ENCODE measurements at regions not wholly inside any gene's neighbourhood (a gene's known extent, or its start where the extent isn't known, plus 50 kb on each side); places are given as distances from the start of the nearest gene placed in this dataset.

GRCh38 chr1:112328600-112328999 lies 67.4 kb upstream of the CTTNBP2NL start:
- FAIRE-seq, result no peak

More at GRCh38 chr1:112328600-112328999, 67.4 kb upstream of the CTTNBP2NL start:
- ChIA-PET POLR2A (interaction anchor here (0.6 to 0.7 kb wide), 2 partner anchors 10 to 768 kb away, joined by 3 read pairs; no protein-coding TSS in a partner anchor), CTCF (ENCODE audit: low intra/inter-chr PET ratio) (no interaction called here)
- no peak for TF ChIP-seq HDAC6 (IDR thresholded peaks at IDR 0.05; ENCODE audit: low read depth, low read length)
- TF ChIP-seq KDM5B (IDR thresholded peaks at IDR 0.05; ENCODE audit: insufficient replicate concordance, low read depth, low read length), result no peak
- no peak for TF ChIP-seq CREM (IDR thresholded peaks at IDR 0.05; ENCODE audit: low read depth)
- TF ChIP-seq RFX1 (IDR thresholded peaks at IDR 0.05), result no peak
- TF ChIP-seq EHMT2 (IDR thresholded peaks at IDR 0.05), result no peak
- TF ChIP-seq ZNF134 (CRISPR knock-in tag; conservative IDR thresholded peaks at IDR 0.05), result no peak
- TF ChIP-seq HMGXB4 (CRISPR knock-in tag; IDR thresholded peaks at IDR 0.05), result no peak
- TF ChIP-seq CTCFL (IDR thresholded peaks at IDR 0.05; ENCODE audit: borderline replicate concordance, insufficient read depth, low read depth, low read length, poor library complexity, severe bottlenecking), result peak; percentile 3
- DNase-seq (ENCODE audit: extremely low read depth in 1 of 4, low spot score in 3 of 4) (no peak), ATAC-seq (peak; percentile 61)
- no peaks in the 10 kb centered on the region for H3K36me3 ChIP-seq (ENCODE audit: control insufficient read depth, insufficient read depth, low read length)
- no peak overlapping the region for H3K27ac ChIP-seq (ENCODE audit: extremely low read depth, low read depth, low read length)
- no peak overlapping the region for H2AFZ ChIP-seq (ENCODE audit: low read depth, low read length)
- in situ Hi-C loops (cut with MboI), result loop anchor here (25.0 kb wide), 1 partner anchor 841 kb away; no protein-coding TSS in a partner anchor
- no peaks in the 10 kb centered on the region for H3K9me1 ChIP-seq (ENCODE audit: control insufficient read depth, insufficient read depth, low read length)
- no peaks in the 10 kb centered on the region for H4K20me1 ChIP-seq (replicated peaks; ENCODE audit: control insufficient read depth, insufficient read depth, low read length)
- no peak overlapping the region for H3K9ac ChIP-seq (ENCODE audit: insufficient read depth in 1 of 2, low read depth in 2 of 2, low read length in 2 of 2)
- BruUV-seq (replicated peaks), result no TSS peak
- no peaks in the 10 kb centered on the region; a peak in 1 of 5 replicates for H3K4me1 ChIP-seq (replicated peaks in 1 of 2; ENCODE audit: control insufficient read depth in 2 of 2, insufficient read depth in 2 of 2, low read length in 2 of 2)
- H3K4me3 ChIP-seq, result no peak overlapping the region
- H3K79me2 ChIP-seq (ENCODE audit: control insufficient read depth, insufficient read depth, low read length), result no peaks in the 10 kb centered on the region
- no peak overlapping the region for H3K4me2 ChIP-seq (ENCODE audit: insufficient read depth, low read length)
- intact Hi-C loops (cut with micrococcal nuclease), result no loop called here
- no peaks in the 10 kb centered on the region for H3K9me3 ChIP-seq (replicated peaks; ENCODE audit: control insufficient read depth, insufficient read depth, low read depth, low read length)
- WGBS (ENCODE audit: insufficient coverage, low coverage, missing lambda C conversion rate), result 10% methylated on average over 3 of the region's 3 CpGs
- peaks cover 3 to 19% of the 10 kb centered on the region in 2 experiments; a peak in 4 of 5 replicates for H3K27me3 ChIP-seq (ENCODE audit: control insufficient read depth in 2 of 2, insufficient read depth in 2 of 2, low read length in 2 of 2)

All from K562 (cell line).